SIG-M5 treated with dmso at 0.1 percent for 504 hours (cell line): ENCODE measurements at regions not wholly inside any gene's neighbourhood (a gene's known extent, or its start where the extent isn't known, plus 50 kb on each side); places are given as distances from the start of the nearest gene placed in this dataset.
"Not testable (repeated sequence)": the region's sequence is repeated elsewhere in the genome, so short reads cannot be mapped to it uniquely, and the experiment has no call there.

ENCODE experiments used
- DNase-seq: peaks from one replicate; lab custom pipeline; 2025; ENCODE audit not compliant: unreplicated experiment; lab: John Stamatoyannopoulos, UW

- no peak for DNase-seq
Observed at GRCh38 chr16:48011466-48011865, 144.3 kb downstream of the ABCC12 start.

DNA sequence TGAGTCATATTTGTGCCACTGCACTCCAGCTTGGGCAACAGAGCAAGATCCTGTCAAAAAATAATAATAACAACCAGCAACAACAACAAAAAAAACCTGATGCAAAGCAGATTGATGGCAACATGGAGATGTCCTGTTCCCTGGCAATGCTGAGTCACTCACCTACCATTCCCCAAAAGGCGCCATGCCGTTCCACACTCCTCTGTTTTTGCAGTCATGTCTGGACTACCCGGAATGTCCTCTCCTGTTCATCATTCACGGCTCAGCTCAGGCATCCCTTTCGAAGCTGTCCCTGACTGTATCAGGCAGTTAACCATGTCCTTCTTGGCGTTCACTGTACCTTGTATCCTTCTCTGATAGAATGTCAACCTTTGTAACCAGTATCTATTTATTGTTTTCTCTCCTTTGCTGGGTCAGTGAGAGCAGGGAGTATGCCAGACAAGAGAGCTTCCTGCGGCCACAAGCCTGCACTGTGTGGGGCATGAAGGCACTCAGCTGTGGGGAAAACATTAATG is 147.7 kb downstream of the ABCC12 start:
- no peak for DNase-seq

- no peak for DNase-seq
Observed at GRCh38 chr16:48004141-48004695, 151.6 kb downstream of the ABCC12 start.

DNA sequence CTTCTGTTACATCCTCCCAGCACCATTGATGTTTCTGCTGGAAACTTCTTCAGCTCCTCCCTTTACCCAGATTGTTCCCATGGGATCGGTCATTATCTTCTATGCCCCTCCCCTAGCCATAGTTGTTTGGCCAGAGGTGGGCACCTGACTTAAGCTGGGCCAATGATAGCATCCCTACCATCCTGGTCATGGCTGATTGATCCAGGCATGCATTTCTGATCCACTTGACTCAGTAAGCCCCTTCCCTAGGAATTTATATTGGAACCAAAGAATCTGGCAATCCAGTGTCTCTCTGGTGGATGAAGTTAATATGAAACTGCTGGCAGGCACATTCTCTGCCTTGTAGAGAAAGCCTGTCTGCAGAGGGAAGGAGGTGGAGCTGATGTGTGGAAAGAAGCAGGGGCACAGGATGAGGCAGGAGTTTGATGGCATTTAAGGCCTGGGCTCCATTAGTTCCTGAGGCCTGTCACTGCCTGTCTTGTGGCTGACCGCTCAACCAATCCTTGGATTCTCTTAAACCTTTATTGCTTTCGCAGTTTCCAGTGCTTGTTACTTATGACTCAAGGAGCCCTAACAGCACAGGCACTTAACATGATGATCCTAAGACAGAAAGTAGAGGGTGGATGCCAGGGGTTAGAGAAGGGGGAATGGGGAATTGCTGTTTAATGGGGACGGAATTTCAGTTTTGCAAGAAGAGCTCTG is 152.4 kb downstream of the ABCC12 start:
- no peak for DNase-seq

- DNase-seq = no peak
Observed at GRCh38 chr16:48001324-48001895, 154.4 kb downstream of the ABCC12 start.

DNA sequence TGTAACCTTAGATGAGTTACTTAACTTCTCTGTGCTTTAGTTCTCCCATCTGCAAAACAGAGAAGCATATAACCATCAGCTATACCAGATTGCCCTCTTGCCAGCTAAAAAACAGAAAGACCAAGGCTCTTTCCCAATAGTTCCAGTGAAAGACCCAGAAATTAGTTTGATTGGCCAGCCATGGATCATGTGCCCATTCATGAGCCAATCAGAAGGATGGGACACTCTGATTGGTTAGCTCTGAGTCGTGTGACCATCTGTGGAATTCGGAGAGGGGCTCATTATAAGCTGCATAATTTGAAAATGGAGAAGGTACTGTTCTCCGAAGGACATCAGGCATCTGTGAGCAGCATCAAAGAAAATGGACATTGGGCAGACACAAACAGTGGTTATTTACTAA is 155.2 kb downstream of the ABCC12 start:
- DNase-seq = no peak

- DNase-seq = no peak
Observed at GRCh38 chr16:47999595-47999994, 156.2 kb downstream of the ABCC12 start.

DNA sequence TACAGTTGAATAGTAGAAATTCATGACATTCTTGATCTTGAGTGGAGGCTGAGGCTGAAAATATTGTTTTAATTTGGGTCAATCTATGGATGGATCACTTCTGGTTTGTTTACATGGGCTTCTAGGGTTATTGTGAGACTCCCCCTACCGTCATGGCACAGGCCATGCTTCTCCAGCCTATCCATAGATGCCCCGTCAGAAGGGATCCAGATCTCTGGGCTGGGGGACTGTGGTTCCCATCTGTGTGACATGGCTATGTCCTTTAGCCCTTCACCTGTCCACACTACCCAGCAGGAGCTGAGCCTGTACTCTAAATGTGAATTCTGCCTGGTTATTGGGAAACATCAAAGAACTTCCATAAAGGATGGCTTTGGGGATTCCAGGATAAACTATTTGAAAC is 160.4 kb downstream of the ABCC12 start:
- DNase-seq = no peak

- DNase-seq = no peak
Observed at GRCh38 chr16:47991491-47991890, 164.3 kb downstream of the ABCC12 start.

DNA sequence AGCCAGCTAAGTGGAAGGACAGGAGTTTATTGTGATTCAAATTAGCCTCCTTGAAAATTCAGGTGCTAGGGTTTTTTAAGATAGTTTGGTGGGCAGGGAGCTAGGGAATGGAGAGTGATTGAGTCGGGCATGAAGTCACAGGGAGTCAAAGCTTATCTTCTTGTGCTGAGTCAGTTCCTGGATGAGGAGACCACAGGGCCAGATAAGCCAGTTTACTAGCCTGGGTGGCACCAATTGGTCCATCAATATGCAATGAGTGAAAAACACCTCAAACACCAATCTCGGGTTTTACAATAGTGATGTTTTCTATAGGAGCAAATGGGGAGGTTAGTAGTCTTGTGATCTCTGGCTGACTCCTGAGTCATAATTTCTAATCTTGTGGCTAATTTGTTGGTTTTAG is 165.1 kb downstream of the ABCC12 start:
- no peak for DNase-seq

- DNase-seq = no peak
Observed at GRCh38 chr16:47987136-47987535, 168.7 kb downstream of the ABCC12 start.

DNA sequence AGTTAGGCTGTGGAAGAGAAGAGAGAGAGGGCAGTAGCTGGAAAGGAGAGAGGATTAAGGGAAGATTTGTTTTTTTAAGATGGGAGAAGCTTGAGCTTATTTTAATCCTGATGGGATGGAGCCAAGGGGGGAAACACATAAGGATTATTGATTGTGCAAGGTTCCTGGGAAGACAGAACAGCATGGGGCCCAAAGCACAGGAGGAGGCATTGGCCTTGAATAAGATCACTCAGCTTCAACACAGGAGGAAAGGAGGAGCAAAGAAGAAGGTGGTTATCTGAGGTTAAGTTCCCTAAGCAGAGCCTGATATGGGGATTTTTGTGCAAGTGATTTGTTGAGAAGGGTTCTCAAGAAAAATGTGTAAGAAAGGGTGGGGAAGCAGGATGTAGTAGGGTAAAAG is 169.8 kb downstream of the ABCC12 start:
- DNase-seq = no peak

DNA sequence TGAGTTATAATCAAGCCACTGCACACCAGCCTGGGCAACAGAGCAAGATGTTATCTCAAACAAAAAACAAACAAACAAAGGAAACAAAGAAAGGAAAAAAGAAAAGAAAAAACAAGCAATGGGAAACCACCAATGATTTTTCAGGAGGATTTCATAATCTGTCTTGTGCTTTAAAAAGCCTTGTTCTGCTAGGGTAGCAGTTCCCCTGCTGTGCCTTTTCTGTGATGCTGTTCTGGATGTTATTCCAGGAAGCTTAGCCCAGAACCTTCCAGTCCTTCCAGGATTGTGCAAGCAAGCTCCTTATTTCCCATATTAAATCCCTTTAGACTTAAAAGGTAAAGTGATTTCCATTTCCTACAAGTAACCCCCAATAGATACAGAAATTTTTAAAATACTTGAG is 171.1 kb downstream of the ABCC12 start:
- no peak for DNase-seq

DNA sequence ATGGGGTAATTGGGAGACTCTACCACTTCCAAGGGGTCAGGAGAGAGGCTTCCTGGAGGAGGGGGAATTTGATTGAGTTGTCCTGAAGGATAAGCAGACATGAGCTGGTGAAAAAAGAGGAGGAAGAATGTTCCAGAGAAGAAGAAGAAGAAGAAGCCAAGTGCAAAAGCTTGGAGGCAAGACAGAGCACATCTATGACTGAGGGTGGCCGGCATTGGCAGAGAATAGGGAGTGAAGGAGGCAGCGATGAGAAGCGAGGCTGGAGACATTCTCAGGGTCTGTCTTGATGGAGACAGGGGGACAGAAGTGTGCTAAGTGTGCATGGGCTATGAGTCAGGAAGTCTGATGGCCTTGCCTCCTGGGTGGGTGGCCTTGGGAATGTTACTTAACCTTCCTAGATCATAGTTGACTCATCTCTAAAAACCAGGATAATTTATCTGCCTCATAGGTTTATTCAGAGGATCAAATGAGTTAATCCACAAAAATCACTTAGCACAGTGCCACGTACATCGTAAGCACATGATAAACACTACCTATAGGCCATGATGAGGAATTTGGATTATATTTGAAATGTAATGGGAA is 171.7 kb downstream of the ABCC12 start:
- DNase-seq = no peak

- no peak for DNase-seq
Observed at GRCh38 chr16:47980212-47980611, 175.6 kb downstream of the ABCC12 start.

- DNase-seq = no peak
Observed at GRCh38 chr16:47979616-47980182, 176.1 kb downstream of the ABCC12 start.

GRCh38 chr16:47979164-47979520 is 176.7 kb downstream of the ABCC12 start:
- no peak for DNase-seq

DNA sequence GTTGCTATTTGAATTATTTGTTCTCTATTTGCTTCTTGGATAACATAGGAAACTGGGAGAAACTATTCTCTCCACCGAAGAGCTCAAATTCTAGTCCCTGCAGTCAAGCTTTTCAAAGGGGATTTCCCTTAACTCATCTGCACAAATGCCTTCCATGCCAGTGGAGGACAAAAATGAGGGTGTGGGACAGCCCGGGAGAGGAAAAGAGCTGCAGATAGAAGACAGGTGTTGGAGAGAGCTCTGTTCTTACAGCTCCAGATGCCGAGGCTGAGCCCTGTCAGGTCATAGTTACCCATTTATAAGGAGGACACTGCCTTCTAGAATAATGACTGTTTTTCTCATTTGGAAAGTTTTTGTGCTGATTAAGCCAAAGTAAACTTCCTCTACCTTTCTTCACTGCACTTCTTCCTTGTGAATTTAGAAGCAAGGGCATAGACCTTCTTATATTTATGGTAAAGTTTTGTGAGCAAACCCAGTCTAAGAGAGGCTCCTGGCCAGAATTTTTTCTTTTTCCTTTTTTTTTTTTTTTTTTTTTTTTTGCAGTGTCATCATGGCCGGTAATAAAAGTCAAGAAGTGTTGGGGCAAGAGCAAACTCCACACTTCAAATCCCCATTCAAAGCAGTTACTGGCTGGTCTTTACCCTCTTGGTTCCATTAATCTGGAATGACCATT is 177.2 kb downstream of the ABCC12 start:
- DNase-seq = no peak

GRCh38 chr16:47977802-47978201 is 178.0 kb downstream of the ABCC12 start:
- DNase-seq = no peak

DNA sequence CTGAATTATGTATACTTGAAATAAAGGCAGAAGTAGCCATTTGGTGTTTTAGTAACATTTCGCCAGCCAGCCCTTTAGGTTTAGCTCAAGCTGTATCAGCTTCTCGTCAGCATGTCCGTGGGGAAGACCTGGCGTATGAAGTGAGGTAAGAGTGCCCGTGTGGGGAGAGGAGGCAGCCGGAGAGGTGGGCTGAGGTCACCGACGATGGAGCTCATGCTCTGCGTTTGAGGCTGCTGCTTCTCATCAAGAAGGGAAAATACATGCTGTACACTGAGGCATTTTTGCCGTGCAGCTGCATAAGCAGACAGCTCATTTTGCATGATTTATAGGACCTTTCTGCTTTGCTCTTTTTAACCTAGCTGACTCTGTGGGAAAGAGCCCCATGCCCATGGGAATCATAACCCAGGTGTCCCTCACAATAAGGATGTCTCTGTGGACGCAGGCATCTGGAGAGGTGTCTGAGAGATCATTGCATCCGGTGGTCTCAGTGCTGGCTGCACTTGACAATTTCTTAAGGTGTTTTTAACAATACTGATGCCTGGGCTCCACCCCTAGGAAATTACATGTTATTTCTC is 179.1 kb downstream of the ABCC12 start:
- DNase-seq = no peak

- DNase-seq = not testable (repeated sequence)
Observed at GRCh38 chr16:47974971-47975370, 180.8 kb downstream of the ABCC12 start.
